ENCODE measurements at regions not wholly inside any gene's neighbourhood (a gene's known extent, or its start where the extent isn't known, plus 50 kb on each side); places are given as distances from the start of the nearest gene placed in this dataset.
A peak's percentile ranks its signal among the peaks of the same experiment; 100 is the strongest.

GRCh38 chr12:86698641-86698980 is 442.4 kb upstream of the MGAT4C start:
- H3K4me3 Mint-ChIP-seq, result no peak overlapping the region
- no peak overlapping the region for H3K27ac Mint-ChIP-seq
- no peaks in the 10 kb centered on the region for H3K36me3 Mint-ChIP-seq
- no peaks in the 10 kb centered on the region for H3K4me1 Mint-ChIP-seq
- no peaks in the 10 kb centered on the region for H3K9me3 Mint-ChIP-seq
- no peak for ATAC-seq
- no peaks in the 10 kb centered on the region for H3K27me3 Mint-ChIP-seq

GRCh38 chr12:86697916-86698640 is 441.9 kb upstream of the MGAT4C start:
- Mint-ChIP-seq H3K27me3 (no peaks in the 10 kb centered on the region), H3K27ac (no peak overlapping the region), H3K36me3 (no peaks in the 10 kb centered on the region), H3K9me3 (no peaks in the 10 kb centered on the region), H3K4me1 (no peaks in the 10 kb centered on the region), H3K4me3 (no peak overlapping the region)
- no peak for ATAC-seq

GRCh38 chr12:86683568-86684304 is 427.5 kb upstream of the MGAT4C start:
- H3K4me3 Mint-ChIP-seq, result no peak overlapping the region
- H3K27ac Mint-ChIP-seq, result no peak overlapping the region
- no peaks in the 10 kb centered on the region for H3K27me3 Mint-ChIP-seq
- H3K36me3 Mint-ChIP-seq, result no peaks in the 10 kb centered on the region
- ATAC-seq, result no peak
- H3K9me3 Mint-ChIP-seq, result peaks cover 8% of the 10 kb centered on the region
- H3K4me1 Mint-ChIP-seq, result no peaks in the 10 kb centered on the region

DNA sequence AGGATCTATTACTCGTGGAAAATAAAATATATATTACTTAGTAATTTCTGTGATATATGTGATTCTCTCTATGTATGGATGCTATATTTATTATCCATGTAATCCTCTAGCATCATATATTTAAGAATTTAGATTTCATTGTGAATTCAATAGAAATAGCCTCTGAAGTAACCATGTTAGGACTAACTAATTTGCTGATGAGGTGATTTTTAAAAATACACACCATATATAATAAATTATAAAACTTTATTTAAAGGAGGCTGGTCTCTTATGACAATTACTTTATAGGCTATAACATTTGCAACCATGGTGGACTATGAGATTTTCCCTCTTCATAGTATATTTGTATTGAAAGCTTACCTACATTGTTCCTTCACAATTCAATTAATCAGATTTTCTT is 424.9 kb upstream of the MGAT4C start:
- no peaks in the 10 kb centered on the region for H3K4me1 Mint-ChIP-seq
- no peak overlapping the region for H3K27ac Mint-ChIP-seq
- H3K27me3 Mint-ChIP-seq, result no peaks in the 10 kb centered on the region
- ATAC-seq, result no peak
- H3K4me3 Mint-ChIP-seq, result no peak overlapping the region
- H3K9me3 Mint-ChIP-seq, result no peaks in the 10 kb centered on the region
- no peaks in the 10 kb centered on the region for H3K36me3 Mint-ChIP-seq

DNA sequence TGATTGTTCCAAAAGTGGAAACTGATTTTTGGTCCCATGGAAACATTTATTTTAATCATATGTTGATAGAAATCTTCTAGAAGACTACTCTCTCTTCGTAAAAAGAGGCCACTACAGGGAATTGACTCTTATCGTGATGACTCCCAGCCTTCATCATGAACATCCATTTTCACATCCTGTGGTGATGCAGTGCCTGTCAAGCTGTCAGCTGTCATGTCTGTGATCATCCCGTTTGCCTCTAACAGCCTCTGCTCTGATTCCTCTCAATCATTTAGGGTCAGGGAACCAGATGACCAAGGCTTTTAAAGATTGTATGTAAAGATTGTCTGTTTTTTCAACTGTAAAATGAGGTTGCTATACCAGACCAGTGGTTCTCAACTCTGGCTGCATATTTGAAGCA is 419.0 kb upstream of the MGAT4C start:
- H3K4me3 Mint-ChIP-seq, result no peak overlapping the region
- no peak overlapping the region for H3K27ac Mint-ChIP-seq
- H3K27me3 Mint-ChIP-seq, result no peaks in the 10 kb centered on the region
- H3K36me3 Mint-ChIP-seq, result no peaks in the 10 kb centered on the region
- H3K4me1 Mint-ChIP-seq, result no peaks in the 10 kb centered on the region
- H3K9me3 Mint-ChIP-seq, result peaks cover 2% of the 10 kb centered on the region
- ATAC-seq, result no peak

DNA sequence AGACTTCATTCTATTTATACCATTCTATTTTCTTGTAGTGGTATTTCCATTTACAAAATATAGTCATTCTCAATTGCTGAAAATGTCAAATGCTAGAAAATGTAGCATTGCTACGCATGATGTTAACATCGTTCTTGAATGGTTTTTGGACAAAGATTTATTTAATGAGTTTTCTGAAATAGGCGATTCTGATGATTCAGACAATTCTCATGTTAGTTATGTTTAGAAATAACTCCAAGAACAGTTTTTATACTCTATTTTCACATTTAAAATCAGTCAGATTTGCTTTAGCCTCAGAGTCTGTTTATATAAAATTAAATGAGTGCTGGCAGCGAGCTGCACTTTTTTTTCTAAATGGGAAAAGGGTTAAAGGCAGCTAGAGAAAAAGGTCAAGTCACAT is 414.8 kb upstream of the MGAT4C start:
- no peaks in the 10 kb centered on the region for H3K4me1 Mint-ChIP-seq
- ATAC-seq, result no peak
- H3K4me3 Mint-ChIP-seq, result no peak overlapping the region
- H3K27ac Mint-ChIP-seq, result no peak overlapping the region
- H3K36me3 Mint-ChIP-seq, result no peaks in the 10 kb centered on the region
- H3K9me3 Mint-ChIP-seq, result peaks cover 6% of the 10 kb centered on the region
- H3K27me3 Mint-ChIP-seq, result no peaks in the 10 kb centered on the region

- Mint-ChIP-seq H3K36me3 (no peaks in the 10 kb centered on the region), H3K4me3 (no peak overlapping the region), H3K27me3 (no peaks in the 10 kb centered on the region), H3K27ac (no peak overlapping the region), H3K4me1 (no peaks in the 10 kb centered on the region), H3K9me3 (peaks cover 6% of the 10 kb centered on the region)
- ATAC-seq, result no peak
These were observed 412.8 kb upstream of the MGAT4C start for GRCh38 chr12:86669010-86669409.

DNA sequence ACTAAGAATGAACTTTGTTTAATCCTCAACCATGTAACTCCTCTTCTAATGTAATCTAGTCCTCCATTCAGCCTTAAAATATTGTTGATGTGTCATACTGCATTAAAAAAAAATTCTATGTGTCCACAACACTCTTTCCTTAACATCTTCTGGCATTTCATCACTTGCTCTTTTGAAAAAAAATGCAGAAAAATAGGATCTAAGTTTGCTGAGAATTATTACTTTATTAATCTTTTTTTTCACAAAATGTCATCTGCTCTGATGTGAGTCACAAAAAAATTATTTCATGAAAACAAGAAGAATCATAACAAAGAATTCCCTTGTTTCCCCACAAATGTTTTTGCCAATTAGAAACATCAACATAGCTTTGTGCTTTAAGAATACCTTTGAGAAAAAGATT is 410.1 kb upstream of the MGAT4C start:
- peaks cover 3% of the 10 kb centered on the region for H3K9me3 Mint-ChIP-seq
- H3K27ac Mint-ChIP-seq, result no peak overlapping the region

DNA sequence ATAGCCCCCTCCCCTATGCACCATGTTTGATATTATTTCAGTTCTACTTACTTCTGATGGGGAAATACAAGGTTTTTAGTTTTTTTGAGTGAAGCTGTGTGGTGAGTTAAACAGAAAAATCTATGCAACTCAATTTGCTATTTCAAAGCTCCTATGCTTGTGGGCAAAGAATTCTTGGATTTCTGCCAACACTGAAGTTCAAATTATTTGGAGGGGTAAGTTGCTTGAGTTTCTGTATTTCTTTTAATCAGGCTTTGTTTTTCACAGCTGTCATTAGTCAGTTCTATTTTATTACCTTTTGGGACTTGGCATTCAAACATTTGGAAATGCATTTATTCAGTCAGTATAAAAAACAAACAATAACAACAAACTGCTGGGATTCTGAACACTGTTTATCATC is 407.5 kb upstream of the MGAT4C start:
- Mint-ChIP-seq H3K27ac (peak overlapping the region; percentile 35), H3K4me1 (peaks cover 6% of the 10 kb centered on the region), H3K4me3 (peak overlapping the region; percentile 60), H3K36me3 (no peaks in the 10 kb centered on the region), H3K9me3 (peaks cover 3% of the 10 kb centered on the region), H3K27me3 (no peaks in the 10 kb centered on the region)
- no peak for ATAC-seq

More for the DNA sequence above, 410.1 kb upstream of the MGAT4C start:
- H3K36me3 Mint-ChIP-seq, result no peaks in the 10 kb centered on the region
- H3K27me3 Mint-ChIP-seq, result no peaks in the 10 kb centered on the region
- peaks cover 6% of the 10 kb centered on the region for H3K4me1 Mint-ChIP-seq
- ATAC-seq, result no peak
- no peak overlapping the region for H3K4me3 Mint-ChIP-seq

DNA sequence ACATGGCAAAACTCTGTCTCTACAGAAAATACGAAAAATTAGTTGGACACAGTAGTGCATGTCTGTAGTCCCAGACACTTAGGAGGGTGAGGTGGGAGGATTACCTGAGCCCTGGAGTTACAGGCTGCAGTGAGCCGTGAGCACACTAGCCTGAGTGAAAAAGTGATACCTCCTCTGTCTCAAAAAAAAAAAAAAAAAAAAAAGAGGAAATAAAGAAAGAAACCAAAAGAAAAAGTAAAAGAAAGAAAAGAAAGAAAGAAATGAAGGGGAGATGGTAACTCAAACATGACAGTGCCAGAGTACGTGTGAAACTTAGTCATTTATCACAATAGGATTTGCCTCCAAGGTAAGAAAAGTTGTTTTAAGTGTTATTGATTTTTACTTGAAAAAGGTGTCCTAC is 407.0 kb upstream of the MGAT4C start:
- ATAC-seq, result no peak
- H3K36me3 Mint-ChIP-seq, result no peaks in the 10 kb centered on the region

GRCh38 chr12:86662464-86662863 is 406.3 kb upstream of the MGAT4C start:
- Mint-ChIP-seq H3K4me1 (peaks cover 6% of the 10 kb centered on the region), H3K4me3 (no peak overlapping the region), H3K27me3 (no peaks in the 10 kb centered on the region), H3K9me3 (no peaks in the 10 kb centered on the region), H3K36me3 (no peaks in the 10 kb centered on the region), H3K27ac (no peak overlapping the region)
- ATAC-seq, result no peak

More for the DNA sequence above, 407.0 kb upstream of the MGAT4C start:
- Mint-ChIP-seq H3K27ac (peak overlapping the region; percentile 35), H3K27me3 (no peaks in the 10 kb centered on the region), H3K4me3 (peak overlapping the region; percentile 60), H3K9me3 (peaks cover 2% of the 10 kb centered on the region), H3K4me1 (peaks cover 6% of the 10 kb centered on the region)

DNA sequence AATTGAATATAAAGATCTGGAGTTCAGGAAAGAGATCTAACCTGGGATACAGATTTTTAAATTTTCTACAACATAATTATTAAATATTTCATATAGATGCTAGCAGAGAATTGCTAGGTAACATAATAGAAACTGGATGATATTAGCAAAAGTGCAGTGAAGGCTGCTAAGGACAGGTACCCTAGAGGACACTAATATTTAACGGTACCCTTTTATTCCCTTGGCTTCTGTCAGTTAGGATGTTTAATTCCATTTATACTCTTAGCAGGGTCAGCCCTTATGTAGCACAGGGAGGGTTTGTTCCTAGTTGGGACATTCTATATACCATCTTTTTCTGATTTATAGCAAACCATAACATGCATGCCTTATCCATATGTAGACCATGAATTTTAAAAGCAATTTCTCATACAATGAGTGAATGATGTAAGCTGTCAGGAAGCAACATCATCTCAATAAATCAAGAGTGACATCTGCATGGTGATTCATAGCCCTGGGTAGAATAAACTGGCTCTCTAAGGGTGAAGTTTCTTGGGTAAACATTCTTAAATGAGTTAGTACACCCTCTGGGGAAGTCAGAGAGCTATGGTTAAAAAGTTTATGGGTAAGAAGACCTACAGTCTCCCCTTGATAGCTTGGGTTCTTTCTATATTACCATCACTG is 404.4 kb upstream of the MGAT4C start:
- no peak for ATAC-seq

DNA sequence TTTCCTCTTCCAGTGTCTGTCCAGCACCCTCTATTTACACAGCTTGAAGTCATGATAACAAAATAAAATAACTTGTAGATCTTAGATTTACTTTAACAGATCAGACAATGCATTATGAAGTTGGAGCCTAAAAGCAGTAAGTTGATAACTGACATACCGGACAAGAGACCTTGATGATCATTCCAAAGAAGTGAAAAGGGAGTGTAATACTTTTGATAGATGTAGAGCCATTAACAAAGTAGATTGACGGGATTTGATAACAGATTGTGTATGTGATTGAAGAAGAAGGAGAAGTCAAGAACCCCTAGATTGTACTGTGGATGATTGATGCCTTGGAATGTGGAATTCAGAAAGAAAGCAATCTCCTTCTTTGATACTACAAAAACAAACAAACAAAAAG is 403.8 kb upstream of the MGAT4C start:
- no peak for ATAC-seq
- H3K9me3 Mint-ChIP-seq, result no peaks in the 10 kb centered on the region
- H3K36me3 Mint-ChIP-seq, result no peaks in the 10 kb centered on the region
- no peak overlapping the region for H3K27ac Mint-ChIP-seq
- H3K27me3 Mint-ChIP-seq, result no peaks in the 10 kb centered on the region
- H3K4me3 Mint-ChIP-seq, result no peak overlapping the region
- H3K4me1 Mint-ChIP-seq, result peaks cover 10% of the 10 kb centered on the region

More for the DNA sequence above, 404.4 kb upstream of the MGAT4C start:
- Mint-ChIP-seq H3K4me1 (peaks cover 10% of the 10 kb centered on the region), H3K27me3 (no peaks in the 10 kb centered on the region), H3K4me3 (no peak overlapping the region), H3K9me3 (no peaks in the 10 kb centered on the region), H3K27ac (no peak overlapping the region), H3K36me3 (no peaks in the 10 kb centered on the region)

GRCh38 chr12:86658303-86658702 is 402.1 kb upstream of the MGAT4C start:
- no peak for ATAC-seq
- no peaks in the 10 kb centered on the region for H3K36me3 Mint-ChIP-seq
- H3K9me3 Mint-ChIP-seq, result no peaks in the 10 kb centered on the region
- H3K4me3 Mint-ChIP-seq, result no peak overlapping the region
- no peak overlapping the region for H3K27ac Mint-ChIP-seq
- H3K4me1 Mint-ChIP-seq, result peaks cover 9% of the 10 kb centered on the region
- no peaks in the 10 kb centered on the region for H3K27me3 Mint-ChIP-seq

- H3K27me3 Mint-ChIP-seq, result no peaks in the 10 kb centered on the region
- H3K4me1 Mint-ChIP-seq, result no peaks in the 10 kb centered on the region
- H3K27ac Mint-ChIP-seq, result no peak overlapping the region
- H3K36me3 Mint-ChIP-seq, result no peaks in the 10 kb centered on the region
- ATAC-seq, result no peak
- peaks cover 2% of the 10 kb centered on the region for H3K9me3 Mint-ChIP-seq
- H3K4me3 Mint-ChIP-seq, result no peak overlapping the region
These were observed 391.6 kb upstream of the MGAT4C start for GRCh38 chr12:86647800-86648199.
